IgD-negative memory B cell (primary cell): ENCODE measurements at regions not wholly inside any gene's neighbourhood (a gene's known extent, or its start where the extent isn't known, plus 50 kb on each side); places are given as distances from the start of the nearest gene placed in this dataset.

Source experiments
- H3K27ac Mint-ChIP-seq, 3 donors: one replicate each; pipeline ENCODE4 v1.8.0; 2020 to 2022; ENCODE audit warnings: mild to moderate bottlenecking in 3 of 3, mixed read lengths in 3 of 3, moderate library complexity in 1 of 3
- H3K27me3 Mint-ChIP-seq: one replicate; pipeline ENCODE4 v1.8.0; 2021; ENCODE audit warnings: mixed read lengths
- H3K36me3 Mint-ChIP-seq: one replicate; pipeline ENCODE4 v1.8.0; 2020; ENCODE audit warnings: mild to moderate bottlenecking, mixed read lengths
- H3K4me1 Mint-ChIP-seq, 3 donors: one replicate each; pipeline ENCODE4 v1.8.0; 2020 to 2022; ENCODE audit warnings: mixed read lengths in 3 of 3, mild to moderate bottlenecking in 1 of 3
- H3K4me3 Mint-ChIP-seq, 4 donors: one replicate each; pipeline ENCODE4 v1.8.0; 2020 to 2022; ENCODE audit warnings: mild to moderate bottlenecking in 4 of 4, mixed read lengths in 4 of 4, moderate library complexity in 3 of 4
- H3K9me3 Mint-ChIP-seq, 3 donors: one replicate each; pipeline ENCODE4 v1.8.0; 2020 to 2021; ENCODE audit warnings: mixed read lengths in 3 of 3, mild to moderate bottlenecking in 1 of 3

GRCh38 chr10:58451193-58451889 lies 61.3 kb upstream of the BICC1 start:
- peaks cover 6% of the 10 kb centered on the region for H3K27me3 Mint-ChIP-seq
- peaks cover 0 to 3% (median 0%) of the 10 kb centered on the region in 3 donors for H3K9me3 Mint-ChIP-seq
- no peak overlapping the region for H3K27ac Mint-ChIP-seq
- H3K4me1 Mint-ChIP-seq: no peaks in the 10 kb centered on the region
- H3K4me3 Mint-ChIP-seq: no peak overlapping the region
- H3K36me3 Mint-ChIP-seq: no peaks in the 10 kb centered on the region

GRCh38 chr10:58453105-58453504 lies 59.6 kb upstream of the BICC1 start:
- Mint-ChIP-seq H3K4me1 (no peaks in the 10 kb centered on the region), H3K27me3 (peaks cover 2% of the 10 kb centered on the region), H3K27ac (no peak overlapping the region), H3K9me3 (peaks cover 0 to 2% (median 0%) of the 10 kb centered on the region in 3 donors), H3K4me3 (no peak overlapping the region), H3K36me3 (no peaks in the 10 kb centered on the region)

- Mint-ChIP-seq H3K9me3 (peaks cover 0 to 3% (median 0%) of the 10 kb centered on the region in 3 donors), H3K36me3 (no peaks in the 10 kb centered on the region), H3K27ac (no peak overlapping the region), H3K27me3 (no peaks in the 10 kb centered on the region), H3K4me1 (no peaks in the 10 kb centered on the region), H3K4me3 (no peak overlapping the region)
Measured at GRCh38 chr10:58456179-58456578, 56.5 kb upstream of the BICC1 start.

- no peaks in the 10 kb centered on the region for H3K36me3 Mint-ChIP-seq
- peaks cover 2 to 4% (median 3%) of the 10 kb centered on the region in 3 donors for H3K9me3 Mint-ChIP-seq
- no peaks in the 10 kb centered on the region for H3K4me1 Mint-ChIP-seq
- no peak overlapping the region for H3K27ac Mint-ChIP-seq
- H3K27me3 Mint-ChIP-seq: no peaks in the 10 kb centered on the region
- H3K4me3 Mint-ChIP-seq: no peak overlapping the region
Measured at GRCh38 chr10:58457761-58458616, 54.7 kb upstream of the BICC1 start.

GRCh38 chr10:58459069-58459468 lies 53.6 kb upstream of the BICC1 start:
- H3K4me3 Mint-ChIP-seq: no peak overlapping the region
- H3K27ac Mint-ChIP-seq: no peak overlapping the region
- H3K36me3 Mint-ChIP-seq: no peaks in the 10 kb centered on the region
- no peaks in the 10 kb centered on the region for H3K27me3 Mint-ChIP-seq
- peaks cover 2 to 9% (median 7%) of the 10 kb centered on the region in 3 donors for H3K9me3 Mint-ChIP-seq
- no peaks in the 10 kb centered on the region for H3K4me1 Mint-ChIP-seq

- H3K4me3 Mint-ChIP-seq: no peak overlapping the region
- peaks cover 2 to 9% (median 7%) of the 10 kb centered on the region in 3 donors for H3K9me3 Mint-ChIP-seq
- H3K27me3 Mint-ChIP-seq: no peaks in the 10 kb centered on the region
- no peaks in the 10 kb centered on the region for H3K36me3 Mint-ChIP-seq
- no peaks in the 10 kb centered on the region for H3K4me1 Mint-ChIP-seq
- no peak overlapping the region for H3K27ac Mint-ChIP-seq
Measured at GRCh38 chr10:58460157-58460556, 52.5 kb upstream of the BICC1 start.

GRCh38 chr10:58462863-58463507 lies 49.7 kb upstream of the BICC1 start:
- no peaks in the 10 kb centered on the region for H3K4me1 Mint-ChIP-seq
- H3K9me3 Mint-ChIP-seq: peaks cover 2 to 7% (median 7%) of the 10 kb centered on the region in 3 donors
- no peaks in the 10 kb centered on the region for H3K36me3 Mint-ChIP-seq
- no peak overlapping the region for H3K4me3 Mint-ChIP-seq
- H3K27ac Mint-ChIP-seq: peak overlapping the region in 1 of 3 donors; percentile 25
- H3K27me3 Mint-ChIP-seq: no peaks in the 10 kb centered on the region
